ENCODE measurements at regions not wholly inside any gene's neighbourhood (a gene's known extent, or its start where the extent isn't known, plus 50 kb on each side); places are given as distances from the start of the nearest gene placed in this dataset.

DNA sequence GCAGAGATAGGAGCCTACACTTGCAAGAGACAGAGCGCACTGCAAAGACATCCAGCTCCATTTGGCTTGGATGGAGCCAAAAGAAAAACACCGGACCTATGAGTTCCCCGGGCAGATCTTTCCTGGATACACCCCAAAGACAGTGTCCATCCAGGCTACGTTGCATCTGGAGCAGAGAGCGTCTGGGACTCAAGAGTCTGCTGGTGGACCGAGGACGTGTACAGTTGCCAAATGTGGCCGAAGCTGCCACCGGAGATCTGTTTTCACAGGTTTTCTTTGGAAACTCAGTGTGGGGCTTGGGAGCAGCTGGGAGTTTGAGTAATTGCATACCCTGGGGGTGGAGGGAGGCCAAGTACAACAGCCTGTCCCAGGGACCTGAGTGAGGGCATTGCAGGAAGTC, 192.3 kb upstream of the OSR1 start:
- no peak overlapping the region for H3K4me2 ChIP-seq (replicated peaks; ENCODE audit: low read depth, low read length, poor library complexity, severe bottlenecking)

DNA sequence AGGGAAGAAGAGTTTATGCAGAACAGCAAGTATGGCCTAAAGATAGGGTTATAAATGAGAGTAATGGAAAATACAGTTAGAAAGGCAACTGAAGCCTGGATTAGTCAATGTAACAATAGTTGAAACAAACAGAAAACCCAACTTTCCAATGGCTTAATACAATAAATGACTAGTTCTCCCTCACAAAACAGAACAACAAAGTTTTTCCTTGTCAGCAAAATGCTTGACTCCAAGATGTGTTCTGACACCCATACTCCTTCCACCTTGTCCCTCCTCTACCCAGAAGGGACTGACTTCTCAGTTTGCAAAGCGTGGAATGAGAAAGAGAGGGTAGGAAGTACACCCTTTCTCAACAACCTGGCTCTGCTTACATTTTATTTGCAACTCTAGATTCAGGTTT, 191.4 kb upstream of the OSR1 start:
- Histone ChIP-seq H2AFZ (ENCODE audit: insufficient read depth, low read depth, low read length, poor library complexity, severe bottlenecking) (no peak overlapping the region), H3K4me2 (replicated peaks; ENCODE audit: low read depth, low read length, poor library complexity, severe bottlenecking) (no peak overlapping the region), H4K20me1 (ENCODE audit: control insufficient read depth, insufficient read depth, low read length, poor library complexity, severe bottlenecking) (no peaks in the 10 kb centered on the region), H3K9me3 (ENCODE audit: control extremely low read depth in 1 of 3, control insufficient read depth in 2 of 3, insufficient read depth in 1 of 3, low read length in 2 of 3) (peaks cover 0 to 11% (median 0%) of the 10 kb centered on the region in 3 donors), H3K4me3 (ENCODE audit: control extremely low read depth in 1 of 5, extremely low read depth in 1 of 5, insufficient read depth in 1 of 5, low read depth in 2 of 5, low read length in 4 of 5) (no peak overlapping the region), H3K4me1 (ENCODE audit: control insufficient read depth in 2 of 2, insufficient read depth in 2 of 2, low read length in 2 of 2) (no peaks in the 10 kb centered on the region), H3K36me3 (replicated peaks in 1 of 2; ENCODE audit: control extremely low read depth in 1 of 2, control insufficient read depth in 1 of 2, extremely low read depth in 1 of 2, insufficient read depth in 2 of 2, low read length in 1 of 2) (no peaks in the 10 kb centered on the region), H3K27me3 (replicated peaks in 1 of 4; ENCODE audit: control extremely low read depth in 1 of 4, control insufficient read depth in 3 of 4, insufficient read depth in 4 of 4, low read length in 3 of 4) (no peaks in the 10 kb centered on the region), H3K79me2 (ENCODE audit: control insufficient read depth, insufficient read depth, low read length) (no peaks in the 10 kb centered on the region), H3K9ac (ENCODE audit: low read length) (no peak overlapping the region), H3K27ac (ENCODE audit: low read length in 2 of 2) (no peak overlapping the region)
- ChIA-PET POLR2A (no interaction called here), CTCF (no interaction called here)
- WGBS (ENCODE audit: insufficient coverage), result no CpG with 5 or more reads among the region's 1 CpG
- Mint-ChIP-seq H3K4me3 (no peak overlapping the region), H3K27ac (no peak overlapping the region), H3K4me1 (no peaks in the 10 kb centered on the region), H3K9me3 (ENCODE audit: insufficient read depth) (no peaks in the 10 kb centered on the region), H3K27me3 (peaks cover 4% of the 10 kb centered on the region)
- ATAC-seq (ENCODE audit: low read depth), result no peak
- no peak for DNase-seq
- intact Hi-C loops (cut with micrococcal nuclease), result no loop called here
- TF ChIP-seq CTCF (IDR thresholded peaks at IDR 0.05), result no peak
- TF ChIP-seq EZH2 (IDR thresholded peaks at IDR 0.05; ENCODE audit: borderline replicate concordance, insufficient read depth, low read depth, low read length, poor library complexity, severe bottlenecking), result no peak

More for the DNA sequence above, 192.3 kb upstream of the OSR1 start:
- intact Hi-C loops (cut with micrococcal nuclease), result no loop called here
- no peaks in the 10 kb centered on the region for H3K36me3 ChIP-seq (replicated peaks in 1 of 2; ENCODE audit: control extremely low read depth in 1 of 2, control insufficient read depth in 1 of 2, extremely low read depth in 1 of 2, insufficient read depth in 2 of 2, low read length in 1 of 2)
- no peaks in the 10 kb centered on the region for H3K79me2 ChIP-seq (ENCODE audit: control insufficient read depth, insufficient read depth, low read length)
- POLR2A ChIA-PET, result no interaction called here
- H3K27me3 Mint-ChIP-seq, result peaks cover 4% of the 10 kb centered on the region
- no peaks in the 10 kb centered on the region for H3K9me3 Mint-ChIP-seq (ENCODE audit: insufficient read depth)
- H3K4me3 ChIP-seq (ENCODE audit: control extremely low read depth in 1 of 5, extremely low read depth in 1 of 5, insufficient read depth in 1 of 5, low read depth in 2 of 5, low read length in 4 of 5), result no peak overlapping the region
- H2AFZ ChIP-seq (ENCODE audit: insufficient read depth, low read depth, low read length, poor library complexity, severe bottlenecking), result no peak overlapping the region
- no peak overlapping the region for H3K9ac ChIP-seq (ENCODE audit: low read length)
- ATAC-seq (ENCODE audit: low read depth) (no peak), DNase-seq (no peak)
- WGBS (ENCODE audit: insufficient coverage), result 88% methylated on average over 9 of the region's 9 CpGs
- H3K27ac ChIP-seq (ENCODE audit: low read length in 2 of 2), result no peak overlapping the region
- H3K4me3 Mint-ChIP-seq, result no peak overlapping the region
- H3K27ac Mint-ChIP-seq, result no peak overlapping the region
- TF ChIP-seq CTCF (IDR thresholded peaks at IDR 0.05) (no peak), EZH2 (IDR thresholded peaks at IDR 0.05; ENCODE audit: borderline replicate concordance, insufficient read depth, low read depth, low read length, poor library complexity, severe bottlenecking) (no peak)
- H3K27me3 ChIP-seq (replicated peaks in 1 of 4; ENCODE audit: control extremely low read depth in 1 of 4, control insufficient read depth in 3 of 4, insufficient read depth in 4 of 4, low read length in 3 of 4), result no peaks in the 10 kb centered on the region
- H3K4me1 Mint-ChIP-seq, result no peaks in the 10 kb centered on the region
- peaks cover 0 to 11% (median 0%) of the 10 kb centered on the region in 3 donors for H3K9me3 ChIP-seq (ENCODE audit: control extremely low read depth in 1 of 3, control insufficient read depth in 2 of 3, insufficient read depth in 1 of 3, low read length in 2 of 3)
- CTCF ChIA-PET, result no interaction called here
- no peaks in the 10 kb centered on the region for H3K4me1 ChIP-seq (ENCODE audit: control insufficient read depth in 2 of 2, insufficient read depth in 2 of 2, low read length in 2 of 2)
- no peaks in the 10 kb centered on the region for H4K20me1 ChIP-seq (ENCODE audit: control insufficient read depth, insufficient read depth, low read length, poor library complexity, severe bottlenecking)

Data from B cell (primary cell).